HL-60 (cell line): ENCODE measurements at regions not wholly inside any gene's neighbourhood (a gene's known extent, or its start where the extent isn't known, plus 50 kb on each side); places are given as distances from the start of the nearest gene placed in this dataset.

Source experiments
- DNase-seq, 2 experiments: peaks; one replicate each; pipeline ENCODE4 v3.0.0-alpha.2; 2010 to 2020; ENCODE audit warnings: low read depth in 1 of 2, low spot score in 1 of 2
- H3K27ac ChIP-seq: fragments of 250-450 bp; sonication (Bioruptor Pico); replicated peaks from 2 replicates; pipeline ENCODE4 v1.5.1; 2020; ENCODE audit warnings: mild to moderate bottlenecking, moderate library complexity
- H3K27me3 ChIP-seq: fragments of 250-450 bp; sonication (Bioruptor Pico); 2 replicates; pipeline ENCODE4 v1.5.1; 2021; ENCODE audit warnings: mild to moderate bottlenecking, moderate library complexity; ENCODE audit not compliant: insufficient read depth, poor library complexity, severe bottlenecking
- H3K4me3 ChIP-seq: replicated peaks from 2 replicates; pipeline ENCODE4 v1.5.1; 2011; ENCODE audit warnings: mild to moderate bottlenecking, control low read depth, low read length; ENCODE audit not compliant: insufficient read depth
- CTCF ChIP-seq: IDR thresholded peaks from one replicate; pipeline ENCODE4 v1.5.1; 2011; ENCODE audit warnings: low read length, control low read depth, inconsistent platforms; ENCODE audit not compliant: insufficient read depth
- GABPA ChIP-seq: IDR thresholded peaks from 2 replicates; pipeline ENCODE4 v1.6.1; 2012; ENCODE audit warnings: low read depth
- POLR2AphosphoS5 ChIP-seq: IDR thresholded peaks from 2 replicates; pipeline ENCODE4 v1.6.1; 2012; ENCODE audit warnings: low read depth
- SPI1 ChIP-seq: IDR thresholded peaks from 2 replicates; pipeline ENCODE4 v1.6.1; 2012; ENCODE audit warnings: low read depth, mild to moderate bottlenecking, borderline replicate concordance
- TF ChIP-seq, protein P1 (sequence below): IDR thresholded peaks from 2 replicates; pipeline ENCODE4 v1.6.1; 2012; ENCODE audit warnings: low read depth; ENCODE audit not compliant: insufficient replicate concordance

DNA sequence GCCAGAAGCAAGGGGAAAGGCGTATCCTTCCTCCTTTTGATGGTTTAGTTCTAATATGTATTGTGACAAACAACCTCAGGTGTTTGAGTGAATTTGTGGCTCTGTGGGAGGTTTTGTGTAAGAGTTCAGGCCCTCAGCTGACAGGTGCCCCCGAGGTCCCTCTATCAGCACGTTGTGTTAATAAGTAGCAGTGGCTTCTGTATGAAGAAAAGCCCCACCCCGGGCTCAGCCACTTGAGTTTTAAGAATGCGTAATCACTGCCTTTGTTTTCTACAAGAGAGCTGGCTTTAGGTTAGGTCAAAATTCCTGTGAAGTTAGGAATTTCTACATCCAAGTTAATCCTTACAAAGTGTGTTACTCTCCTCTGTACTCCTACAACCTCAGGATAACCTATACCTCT lies 92.4 kb upstream of the PGBD5 start:
- Histone ChIP-seq H3K27ac (no peak overlapping the region), H3K4me3 (no peak overlapping the region), H3K27me3 (peaks cover 6% of the 10 kb centered on the region)
- no peak for TF ChIP-seq SPI1
- TF ChIP-seq POLR2AphosphoS5 = no peak
- TF ChIP-seq, protein P1, sequence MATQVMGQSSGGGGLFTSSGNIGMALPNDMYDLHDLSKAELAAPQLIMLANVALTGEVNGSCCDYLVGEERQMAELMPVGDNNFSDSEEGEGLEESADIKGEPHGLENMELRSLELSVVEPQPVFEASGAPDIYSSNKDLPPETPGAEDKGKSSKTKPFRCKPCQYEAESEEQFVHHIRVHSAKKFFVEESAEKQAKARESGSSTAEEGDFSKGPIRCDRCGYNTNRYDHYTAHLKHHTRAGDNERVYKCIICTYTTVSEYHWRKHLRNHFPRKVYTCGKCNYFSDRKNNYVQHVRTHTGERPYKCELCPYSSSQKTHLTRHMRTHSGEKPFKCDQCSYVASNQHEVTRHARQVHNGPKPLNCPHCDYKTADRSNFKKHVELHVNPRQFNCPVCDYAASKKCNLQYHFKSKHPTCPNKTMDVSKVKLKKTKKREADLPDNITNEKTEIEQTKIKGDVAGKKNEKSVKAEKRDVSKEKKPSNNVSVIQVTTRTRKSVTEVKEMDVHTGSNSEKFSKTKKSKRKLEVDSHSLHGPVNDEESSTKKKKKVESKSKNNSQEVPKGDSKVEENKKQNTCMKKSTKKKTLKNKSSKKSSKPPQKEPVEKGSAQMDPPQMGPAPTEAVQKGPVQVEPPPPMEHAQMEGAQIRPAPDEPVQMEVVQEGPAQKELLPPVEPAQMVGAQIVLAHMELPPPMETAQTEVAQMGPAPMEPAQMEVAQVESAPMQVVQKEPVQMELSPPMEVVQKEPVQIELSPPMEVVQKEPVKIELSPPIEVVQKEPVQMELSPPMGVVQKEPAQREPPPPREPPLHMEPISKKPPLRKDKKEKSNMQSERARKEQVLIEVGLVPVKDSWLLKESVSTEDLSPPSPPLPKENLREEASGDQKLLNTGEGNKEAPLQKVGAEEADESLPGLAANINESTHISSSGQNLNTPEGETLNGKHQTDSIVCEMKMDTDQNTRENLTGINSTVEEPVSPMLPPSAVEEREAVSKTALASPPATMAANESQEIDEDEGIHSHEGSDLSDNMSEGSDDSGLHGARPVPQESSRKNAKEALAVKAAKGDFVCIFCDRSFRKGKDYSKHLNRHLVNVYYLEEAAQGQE = no peak
- TF ChIP-seq GABPA = no peak
- no peak for DNase-seq

DNA sequence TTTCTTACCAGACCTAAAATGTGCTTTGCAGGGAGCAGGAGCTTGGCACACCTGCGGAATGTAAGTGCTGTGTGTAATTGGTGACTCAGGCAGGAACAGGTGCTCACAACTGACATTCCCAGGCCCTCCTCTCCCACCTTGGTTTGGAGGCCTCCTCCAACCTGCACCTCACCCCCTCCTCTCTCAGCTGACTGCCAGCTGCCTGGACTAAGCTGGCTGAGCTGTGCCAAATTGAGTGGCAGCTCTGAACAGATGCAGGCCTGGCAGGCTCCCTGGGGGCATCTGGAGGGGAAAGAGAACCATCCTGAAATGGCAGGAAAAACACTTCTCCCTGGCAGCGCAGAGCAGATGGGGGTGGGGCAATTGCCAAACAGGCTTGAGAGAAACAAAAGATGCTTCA lies 91.7 kb upstream of the PGBD5 start:
- no peak overlapping the region for H3K27ac ChIP-seq
- TF ChIP-seq GABPA (no peak), SPI1 (no peak), CTCF (no peak), POLR2AphosphoS5 (no peak)
- TF ChIP-seq, protein P1 = no peak

GRCh38 chr1:230517326-230517725 lies 91.2 kb upstream of the PGBD5 start:
- Histone ChIP-seq H3K27ac (no peak overlapping the region), H3K4me3 (no peak overlapping the region), H3K27me3 (peaks cover 6% of the 10 kb centered on the region)
- no peak for TF ChIP-seq CTCF
- TF ChIP-seq POLR2AphosphoS5 = no peak
- TF ChIP-seq GABPA = no peak
- TF ChIP-seq, protein P1 = no peak
- no peak for TF ChIP-seq SPI1
- no peak for DNase-seq

More for the DNA sequence above, 91.7 kb upstream of the PGBD5 start:
- no peak for DNase-seq
- H3K27me3 ChIP-seq = peaks cover 6% of the 10 kb centered on the region
- no peak overlapping the region for H3K4me3 ChIP-seq

DNA sequence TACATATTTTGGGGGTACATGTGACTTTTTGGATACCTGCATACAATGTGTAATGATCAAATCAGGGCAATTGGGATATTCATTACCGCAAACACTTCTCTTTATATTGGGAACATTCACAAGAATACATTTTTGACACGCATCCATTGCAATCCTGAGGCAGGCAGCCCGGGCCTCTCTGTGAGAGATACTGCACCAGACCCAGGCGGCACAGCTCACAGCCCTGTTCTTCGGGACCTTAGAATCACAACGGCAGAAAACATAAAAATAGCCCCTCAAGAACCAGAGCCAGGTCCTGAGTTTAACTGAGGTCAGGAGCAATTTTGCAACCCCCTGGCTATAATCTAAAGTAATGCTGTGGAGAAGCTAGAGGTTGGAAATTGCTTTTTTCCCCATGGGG lies 90.8 kb upstream of the PGBD5 start:
- TF ChIP-seq CTCF (no peak), SPI1 (no peak), GABPA (no peak), POLR2AphosphoS5 (no peak)
- TF ChIP-seq, protein P1 = no peak
- H3K27me3 ChIP-seq = peaks cover 6% of the 10 kb centered on the region
- no peak for DNase-seq
- no peak overlapping the region for H3K4me3 ChIP-seq
- no peak overlapping the region for H3K27ac ChIP-seq
